GM23248 (cell line): ENCODE measurements at regions not wholly inside any gene's neighbourhood (a gene's known extent, or its start where the extent isn't known, plus 50 kb on each side); places are given as distances from the start of the nearest gene placed in this dataset.

Source experiments
- DNase-seq: peaks from one replicate; pipeline ENCODE4 v3.0.0-alpha.2; 2015
- H2AFZ ChIP-seq: fragments of 200-600 bp; sonication (generic); 2 replicates; pipeline ENCODE4 v1.6.1; 2016; ENCODE audit warnings: antibody characterized with exemption
- H3F3A ChIP-seq: fragments of 200-600 bp; sonication (generic); 2 replicates; pipeline ENCODE4 v1.6.1; 2016; ENCODE audit warnings: mild to moderate bottlenecking, antibody characterized with exemption, mixed run types; ENCODE audit not compliant: insufficient read depth
- H3K27ac ChIP-seq: fragments of 200-600 bp; sonication (generic); 2 replicates; pipeline ENCODE4 v1.5.1; 2016; ENCODE audit warnings: mild to moderate bottlenecking
- H3K27me3 ChIP-seq: fragments of 200-600 bp; sonication (generic); replicated peaks from 2 replicates; pipeline ENCODE4 v1.6.1; 2016; ENCODE audit warnings: mild to moderate bottlenecking; ENCODE audit not compliant: insufficient read depth
- H3K36me3 ChIP-seq: fragments of 200-600 bp; sonication (generic); 2 replicates; pipeline ENCODE4 v1.6.1; 2016; ENCODE audit warnings: low read depth, mild to moderate bottlenecking
- H3K4me1 ChIP-seq: fragments of 200-600 bp; sonication (generic); 2 replicates; pipeline ENCODE4 v1.6.1; 2016; ENCODE audit warnings: mild to moderate bottlenecking; ENCODE audit not compliant: insufficient read depth
- H3K4me2 ChIP-seq: fragments of 200-600 bp; sonication (generic); one replicate; pipeline ENCODE4 v1.6.1; 2016; ENCODE audit warnings: mild to moderate bottlenecking; ENCODE audit not compliant: unreplicated experiment
- H3K4me3 ChIP-seq: fragments of 200-600 bp; sonication (generic); 2 replicates; pipeline ENCODE4 v1.5.1; 2016; ENCODE audit warnings: mild to moderate bottlenecking
- H3K79me2 ChIP-seq: fragments of 200-600 bp; sonication (generic); 2 replicates; pipeline ENCODE4 v1.6.1; 2016; ENCODE audit warnings: mild to moderate bottlenecking; ENCODE audit not compliant: insufficient read depth
- H3K9ac ChIP-seq: fragments of 200-600 bp; sonication (generic); 2 replicates; pipeline ENCODE4 v1.6.1; 2016; ENCODE audit warnings: mild to moderate bottlenecking
- H3K9me2 ChIP-seq: fragments of 200-600 bp; sonication (generic); 2 replicates; pipeline ENCODE4 v1.6.1; 2016; ENCODE audit warnings: mixed run types, mild to moderate bottlenecking, moderate library complexity; ENCODE audit not compliant: insufficient read depth
- H3K9me3 ChIP-seq: fragments of 200-600 bp; sonication (generic); one replicate; pipeline ENCODE4 v1.6.1; 2017; ENCODE audit warnings: low read depth
- H4K20me1 ChIP-seq: fragments of 200-600 bp; sonication (generic); 2 replicates; pipeline ENCODE4 v1.6.0; 2016; ENCODE audit not compliant: insufficient read depth
- EZH2 ChIP-seq: fragments of 200-600 bp; sonication (generic); IDR thresholded peaks from 2 replicates; pipeline ENCODE4 v1.6.1; 2018; ENCODE audit warnings: antibody characterized with exemption, mild to moderate bottlenecking; ENCODE audit not compliant: insufficient read depth, poor library complexity, severe bottlenecking
- EZH2phosphoT487 ChIP-seq: fragments of 200-600 bp; sonication (generic); IDR thresholded peaks from 2 replicates; pipeline ENCODE4 v1.6.1; 2018; ENCODE audit warnings: antibody characterized with exemption, moderate library complexity, mild to moderate bottlenecking, low read depth; ENCODE audit not compliant: insufficient read depth
- WGBS, 2 experiments: methylation state at CpG; one replicate each; pipeline ENCODE4 v1.1.6; 2015 to 2017; ENCODE audit warnings: low lambda C conversion rate in 2 of 2, low coverage in 1 of 2; ENCODE audit errors: missing lambda C conversion rate in 2 of 2; 5-methylcytosine and 5-hydroxymethylcytosine counted together
- in situ Hi-C: fragments of 300-500 bp; cut with MboI; formaldehyde crosslinking; loops from 2 replicates; pipeline ENCODE4 v1.15.0; 2020

GRCh38 chr6:66198062-66198624 is 491.1 kb upstream of the EYS start:
- Histone ChIP-seq H3K27ac (no peak overlapping the region), H4K20me1 (no peaks in the 10 kb centered on the region), H3K4me2 (no peak overlapping the region), H3K27me3 (no peaks in the 10 kb centered on the region), H2AFZ (no peak overlapping the region), H3F3A (no peaks in the 10 kb centered on the region), H3K4me1 (no peaks in the 10 kb centered on the region), H3K36me3 (no peaks in the 10 kb centered on the region), H3K9me2 (no peaks in the 10 kb centered on the region), H3K79me2 (no peaks in the 10 kb centered on the region), H3K4me3 (no peak overlapping the region), H3K9ac (no peak overlapping the region), H3K9me3 (peaks cover 5% of the 10 kb centered on the region)
- no peak for DNase-seq
- in situ Hi-C loops, result no loop called here
- TF ChIP-seq EZH2phosphoT487, result no peak
- no peak for TF ChIP-seq EZH2
- 34 to 39% methylated on average over 7 of the region's 7 CpGs for WGBS, 2 experiments

- Histone ChIP-seq H3K27ac (no peak overlapping the region), H3F3A (no peaks in the 10 kb centered on the region), H3K79me2 (no peaks in the 10 kb centered on the region), H3K4me3 (no peak overlapping the region), H3K27me3 (no peaks in the 10 kb centered on the region), H2AFZ (no peak overlapping the region), H3K36me3 (no peaks in the 10 kb centered on the region), H3K9ac (no peak overlapping the region), H3K4me2 (no peak overlapping the region), H3K4me1 (no peaks in the 10 kb centered on the region), H3K9me2 (no peaks in the 10 kb centered on the region), H3K9me3 (peaks cover 2% of the 10 kb centered on the region), H4K20me1 (no peaks in the 10 kb centered on the region)
- 37% methylated on average over 5 of the region's 5 CpGs for WGBS, 2 experiments
- DNase-seq, result no peak
- no peak for TF ChIP-seq EZH2
- no peak for TF ChIP-seq EZH2phosphoT487
- in situ Hi-C loops, result no loop called here
These were observed 483.8 kb upstream of the EYS start for GRCh38 chr6:66190858-66191257.

GRCh38 chr6:66189915-66190314 is 482.9 kb upstream of the EYS start:
- Histone ChIP-seq H4K20me1 (no peaks in the 10 kb centered on the region), H3K4me2 (no peak overlapping the region), H3K4me3 (no peak overlapping the region), H3K27ac (no peak overlapping the region), H3K9me3 (no peaks in the 10 kb centered on the region), H3K4me1 (no peaks in the 10 kb centered on the region), H3K79me2 (no peaks in the 10 kb centered on the region), H3K9ac (no peak overlapping the region), H2AFZ (no peak overlapping the region), H3K36me3 (no peaks in the 10 kb centered on the region), H3K9me2 (no peaks in the 10 kb centered on the region), H3K27me3 (no peaks in the 10 kb centered on the region), H3F3A (no peaks in the 10 kb centered on the region)
- no peak for TF ChIP-seq EZH2
- in situ Hi-C loops, result no loop called here
- no peak for DNase-seq
- 13 to 18% methylated on average over 3 of the region's 3 CpGs for WGBS, 2 experiments

GRCh38 chr6:66186756-66187155 is 479.7 kb upstream of the EYS start:
- no peaks in the 10 kb centered on the region for H3F3A ChIP-seq
- no peak for DNase-seq
- H3K9me3 ChIP-seq, result no peaks in the 10 kb centered on the region
- no peaks in the 10 kb centered on the region for H3K27me3 ChIP-seq
- in situ Hi-C loops, result no loop called here
- H4K20me1 ChIP-seq, result no peaks in the 10 kb centered on the region
- no peak overlapping the region for H3K9ac ChIP-seq
- H3K4me1 ChIP-seq, result no peaks in the 10 kb centered on the region
- no peaks in the 10 kb centered on the region for H3K36me3 ChIP-seq
- H2AFZ ChIP-seq, result no peak overlapping the region
- no peak overlapping the region for H3K4me2 ChIP-seq
- H3K79me2 ChIP-seq, result no peaks in the 10 kb centered on the region
- no peak overlapping the region for H3K27ac ChIP-seq
- WGBS, 2 experiments, result 25 to 26% methylated on average over 2 of the region's 2 CpGs
- H3K4me3 ChIP-seq, result no peak overlapping the region
- TF ChIP-seq EZH2, result no peak
- TF ChIP-seq EZH2phosphoT487, result no peak
- H3K9me2 ChIP-seq, result no peaks in the 10 kb centered on the region

GRCh38 chr6:66184091-66184490 is 477.1 kb upstream of the EYS start:
- H3K9me3 ChIP-seq, result no peaks in the 10 kb centered on the region
- H4K20me1 ChIP-seq, result no peaks in the 10 kb centered on the region
- H3F3A ChIP-seq, result no peaks in the 10 kb centered on the region
- H3K4me3 ChIP-seq, result no peak overlapping the region
- in situ Hi-C loops, result no loop called here
- H3K36me3 ChIP-seq, result no peaks in the 10 kb centered on the region
- WGBS, 2 experiments, result 0 to 4% methylated on average over 1 of the region's 1 CpG
- H3K27me3 ChIP-seq, result no peaks in the 10 kb centered on the region
- no peaks in the 10 kb centered on the region for H3K79me2 ChIP-seq
- H3K4me2 ChIP-seq, result no peak overlapping the region
- H3K4me1 ChIP-seq, result no peaks in the 10 kb centered on the region
- no peak overlapping the region for H3K9ac ChIP-seq
- no peaks in the 10 kb centered on the region for H3K9me2 ChIP-seq
- H2AFZ ChIP-seq, result no peak overlapping the region
- peak overlapping the region; percentile 25; the same call in 1 of the 2 replicates for H3K27ac ChIP-seq
- no peak for TF ChIP-seq EZH2
- TF ChIP-seq EZH2phosphoT487, result no peak
- DNase-seq, result peak; percentile 47
